Cardiac septum (tissue), 1 donor: ENCODE measurements at regions not wholly inside any gene's neighbourhood (a gene's known extent, or its start where the extent isn't known, plus 50 kb on each side); places are given as distances from the start of the nearest gene placed in this dataset.

Experiments used
- DNase-seq: peaks from one replicate; pipeline ENCODE4 v3.0.0-alpha.2; 2020; ENCODE audit warnings: low spot score
- intact Hi-C: fragments of 100-400 bp; cut with DNase I; formaldehyde crosslinking; loops from one replicate; pipeline ENCODE4 v1.14.0; 2022
- donor health status: DM: no; HTN: no; CAD: no.

GRCh38 chr11:10925149-10925926 lies 67.5 kb upstream of the ZBED5 start:
- no peak for DNase-seq
- intact Hi-C loops = no loop called here

GRCh38 chr11:10923882-10924281 lies 66.0 kb upstream of the ZBED5 start:
- intact Hi-C loops = no loop called here

GRCh38 chr11:10922892-10923291 lies 65.0 kb upstream of the ZBED5 start:
- no peak for DNase-seq
- intact Hi-C loops = no loop called here

More at GRCh38 chr11:10923882-10924281, 66.0 kb upstream of the ZBED5 start:
- no peak for DNase-seq

- no peak for DNase-seq
- intact Hi-C loops = no loop called here
Observed at GRCh38 chr11:10920875-10921274, 63.0 kb upstream of the ZBED5 start.

GRCh38 chr11:10920205-10920604 lies 62.4 kb upstream of the ZBED5 start:
- intact Hi-C loops = no loop called here
- DNase-seq = no peak

- DNase-seq = no peak
- intact Hi-C loops = no loop called here
Observed at GRCh38 chr11:10918698-10919097, 60.8 kb upstream of the ZBED5 start.

GRCh38 chr11:10918275-10918674 lies 60.4 kb upstream of the ZBED5 start:
- intact Hi-C loops = no loop called here
- no peak for DNase-seq

GRCh38 chr11:10917802-10918201 lies 59.9 kb upstream of the ZBED5 start:
- intact Hi-C loops = no loop called here
- DNase-seq = no peak

- no peak for DNase-seq
- intact Hi-C loops = no loop called here
Observed at GRCh38 chr11:10916665-10917064, 58.8 kb upstream of the ZBED5 start.

- no peak for DNase-seq
- intact Hi-C loops = loop anchor here (5.0 kb wide), 1 partner anchor 132 kb away; no protein-coding TSS in a partner anchor
Observed at GRCh38 chr11:10914050-10914449, 56.2 kb upstream of the ZBED5 start.

GRCh38 chr11:10913075-10913474 lies 55.2 kb upstream of the ZBED5 start:
- intact Hi-C loops = loop anchor here (5.0 kb wide), 1 partner anchor 131 kb away; no protein-coding TSS in a partner anchor
- DNase-seq = no peak

GRCh38 chr11:10911907-10912306 lies 54.1 kb upstream of the ZBED5 start:
- no peak for DNase-seq
- intact Hi-C loops = loop anchor here (5.0 kb wide), 1 partner anchor 130 kb away; no protein-coding TSS in a partner anchor

- DNase-seq = no peak
- intact Hi-C loops = no loop called here
Observed at GRCh38 chr11:10909141-10909883, 51.5 kb upstream of the ZBED5 start.

- DNase-seq = no peak
- intact Hi-C loops = no loop called here
Observed at GRCh38 chr11:10908215-10908951, 50.5 kb upstream of the ZBED5 start.
